ENCODE measurements at regions not wholly inside any gene's neighbourhood (a gene's known extent, or its start where the extent isn't known, plus 50 kb on each side); places are given as distances from the start of the nearest gene placed in this dataset.
"Not testable (repeated sequence)": the region's sequence is repeated elsewhere in the genome, so short reads cannot be mapped to it uniquely, and the experiment has no call there.

DNA sequence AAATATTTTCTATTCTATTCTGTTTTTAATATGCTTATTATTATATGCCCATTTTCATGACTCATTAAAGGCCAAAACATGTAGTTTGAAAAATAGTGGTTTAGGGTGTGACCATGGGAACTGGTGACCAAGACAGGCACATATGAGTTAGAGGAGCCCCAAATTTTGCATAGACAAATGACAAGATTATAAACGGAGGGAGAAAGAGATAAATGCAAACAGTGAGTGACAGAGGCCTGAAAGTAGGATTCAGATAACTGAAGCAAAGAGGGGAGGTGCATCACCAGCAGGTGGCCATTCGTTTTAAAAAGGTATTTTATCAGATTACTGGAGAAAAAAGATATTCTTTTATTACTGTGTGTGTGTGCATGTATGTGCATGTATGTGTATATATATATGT, 391.5 kb upstream of the CHORDC1 start:
- DNase-seq: no peak
- Histone ChIP-seq H3K9ac (ENCODE audit: low read depth in 2 of 2, low read length in 2 of 2) (no peak overlapping the region), H3K4me1 (no peaks in the 10 kb centered on the region), H3K27ac (no peak overlapping the region), H3K27me3 (no peaks in the 10 kb centered on the region), H3K36me3 (no peaks in the 10 kb centered on the region), H3K9me3 (no peaks in the 10 kb centered on the region), H3K4me3 (no peak overlapping the region)
- no peak for TF ChIP-seq CTCF (IDR thresholded peaks at IDR 0.05)
- intact Hi-C loops (cut with DNase I): no loop called here

DNA sequence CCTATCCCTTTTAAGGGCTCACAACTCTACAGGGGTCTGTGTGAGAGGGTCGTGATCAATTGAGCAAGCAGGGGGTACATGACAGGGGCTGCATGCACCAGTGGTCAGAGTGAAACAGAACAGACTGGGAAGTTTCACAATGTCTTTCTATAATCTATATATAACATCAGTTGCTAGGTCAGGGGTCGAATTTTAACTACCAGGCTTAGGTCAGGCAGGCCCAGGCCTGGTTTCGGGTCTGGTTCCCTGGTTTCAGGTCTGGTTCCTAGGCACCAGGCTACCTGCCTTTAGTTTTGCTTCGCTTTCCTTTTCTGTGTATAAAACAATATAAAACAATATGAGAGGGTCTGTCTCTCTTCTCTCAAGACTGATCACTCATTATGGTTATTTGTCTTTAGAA, 390.2 kb upstream of the CHORDC1 start:
- H3K4me3 ChIP-seq; H3K36me3 ChIP-seq; H3K27me3 ChIP-seq; H3K4me1 ChIP-seq; intact Hi-C loops (cut with DNase I); H3K9me3 ChIP-seq; H3K27ac ChIP-seq; H3K9ac ChIP-seq (ENCODE audit: low read depth in 2 of 2, low read length in 2 of 2); DNase-seq: not testable (repeated sequence)

- H3K9ac ChIP-seq (ENCODE audit: low read depth in 2 of 2, low read length in 2 of 2): no peak overlapping the region
These were observed 383.9 kb upstream of the CHORDC1 start for GRCh38 chr11:90606721-90607120.

GRCh38 chr11:90601261-90601660, 378.4 kb upstream of the CHORDC1 start:
- intact Hi-C loops (cut with DNase I): no loop called here
- TF ChIP-seq CTCF (IDR thresholded peaks at IDR 0.05): no peak
- no peak for DNase-seq
- Histone ChIP-seq H3K9ac (ENCODE audit: low read depth in 2 of 2, low read length in 2 of 2) (no peak overlapping the region), H3K9me3 (no peaks in the 10 kb centered on the region), H3K4me3 (no peak overlapping the region), H3K27me3 (no peaks in the 10 kb centered on the region), H3K4me1 (no peaks in the 10 kb centered on the region), H3K27ac (no peak overlapping the region), H3K36me3 (no peaks in the 10 kb centered on the region)

More at GRCh38 chr11:90606721-90607120, 383.9 kb upstream of the CHORDC1 start:
- DNase-seq: no peak
- no peak overlapping the region for H3K27ac ChIP-seq
- no peaks in the 10 kb centered on the region for H3K4me1 ChIP-seq
- H3K27me3 ChIP-seq: no peaks in the 10 kb centered on the region
- no peak overlapping the region for H3K4me3 ChIP-seq
- no peak for TF ChIP-seq CTCF (IDR thresholded peaks at IDR 0.05)
- H3K36me3 ChIP-seq: no peaks in the 10 kb centered on the region
- intact Hi-C loops (cut with DNase I): no loop called here
- H3K9me3 ChIP-seq: no peaks in the 10 kb centered on the region

GRCh38 chr11:90594658-90595057, 371.8 kb upstream of the CHORDC1 start:
- H3K36me3 ChIP-seq: no peaks in the 10 kb centered on the region
- no peak overlapping the region for H3K27ac ChIP-seq
- no peak overlapping the region for H3K4me3 ChIP-seq
- no peaks in the 10 kb centered on the region for H3K27me3 ChIP-seq
- no peaks in the 10 kb centered on the region for H3K4me1 ChIP-seq
- TF ChIP-seq CTCF (IDR thresholded peaks at IDR 0.05): no peak
- no peak for DNase-seq
- H3K9me3 ChIP-seq: no peaks in the 10 kb centered on the region
- intact Hi-C loops (cut with DNase I): no loop called here
- no peak overlapping the region for H3K9ac ChIP-seq (ENCODE audit: low read depth in 2 of 2, low read length in 2 of 2)

DNA sequence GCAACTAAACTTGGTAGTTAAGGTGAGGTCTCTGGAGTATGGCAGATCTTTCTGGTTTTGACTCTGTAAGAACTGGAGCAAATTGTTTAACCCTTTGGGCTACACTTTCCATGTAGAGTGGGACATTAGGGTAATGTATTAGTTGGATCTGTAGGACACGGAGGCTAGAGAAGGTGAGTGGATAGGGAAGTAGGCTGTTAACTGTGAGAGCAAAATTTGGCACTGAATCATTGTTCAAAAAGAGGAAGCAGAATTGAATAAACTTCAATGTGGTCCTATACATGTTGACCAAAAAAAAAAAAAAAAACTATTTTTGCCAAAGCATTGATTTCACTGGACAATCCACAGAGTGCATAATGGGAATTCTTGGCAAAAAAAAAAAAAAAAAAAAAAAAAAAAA, 370.2 kb upstream of the CHORDC1 start:
- no peak for TF ChIP-seq CTCF (IDR thresholded peaks at IDR 0.05)
- DNase-seq: no peak
- intact Hi-C loops (cut with DNase I): no loop called here
- H3K36me3 ChIP-seq: no peaks in the 10 kb centered on the region
- H3K4me3 ChIP-seq: no peak overlapping the region
- H3K27ac ChIP-seq: no peak overlapping the region
- H3K27me3 ChIP-seq: no peaks in the 10 kb centered on the region
- no peaks in the 10 kb centered on the region for H3K4me1 ChIP-seq
- H3K9ac ChIP-seq (ENCODE audit: low read depth in 2 of 2, low read length in 2 of 2): no peak overlapping the region
- H3K9me3 ChIP-seq: no peaks in the 10 kb centered on the region
